ENCODE measurements at regions not wholly inside any gene's neighbourhood (a gene's known extent, or its start where the extent isn't known, plus 50 kb on each side); places are given as distances from the start of the nearest gene placed in this dataset.

DNA sequence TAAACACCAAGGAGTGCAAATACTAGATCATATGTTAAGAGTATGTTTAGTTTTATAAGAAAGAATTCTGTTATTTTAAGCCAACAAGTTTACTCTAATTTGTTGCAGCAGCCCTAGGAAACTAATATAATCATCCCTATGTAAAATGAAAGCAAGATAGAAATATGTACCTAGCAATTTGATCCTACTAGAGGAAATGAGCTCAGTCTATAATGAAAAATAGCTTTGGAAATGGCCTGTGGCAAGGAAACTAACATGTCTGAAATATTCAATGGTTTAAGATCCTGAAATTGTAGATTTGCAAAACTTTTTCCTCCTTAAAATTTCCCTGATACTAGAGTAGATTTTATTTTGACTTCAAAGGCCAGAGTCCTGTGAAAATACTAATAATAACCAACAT lies 112.7 kb upstream of the SLC5A12 start (continued):
- TF ChIP-seq ZBED1 (IDR thresholded peaks at IDR 0.05): no peak
- no peak for TF ChIP-seq STAG1 (CRISPR knock-in tag; IDR thresholded peaks at IDR 0.05; ENCODE audit: borderline replicate concordance)

DNA sequence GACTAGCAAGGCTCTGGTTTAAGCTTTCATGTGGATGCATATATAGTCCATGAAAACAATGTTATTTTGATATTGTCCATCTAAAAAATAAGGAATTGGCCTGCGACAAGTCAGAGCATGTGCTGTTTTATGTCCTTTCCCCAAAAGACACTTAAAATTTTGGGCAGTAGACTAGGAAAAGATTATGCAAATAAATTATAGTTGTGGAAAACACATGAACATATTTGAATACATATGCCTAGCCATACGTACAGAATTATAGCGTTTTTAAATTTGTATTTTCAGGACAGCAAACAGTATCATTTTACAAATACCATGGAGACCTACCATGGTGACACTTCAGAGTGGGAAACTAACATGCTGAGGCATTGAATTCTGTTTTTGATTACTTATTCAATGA lies 113.8 kb upstream of the SLC5A12 start:
- no peak overlapping the region for H3K9ac ChIP-seq (ENCODE audit: insufficient read depth in 1 of 2, low read depth in 2 of 2, low read length in 2 of 2)
- intact Hi-C loops (cut with micrococcal nuclease): no loop called here
- in situ Hi-C loops (cut with MboI): loop anchor here (10.0 kb wide), 1 partner anchor 531 kb away; no protein-coding TSS in a partner anchor
- H3K27me3 ChIP-seq (ENCODE audit: control insufficient read depth in 2 of 2, insufficient read depth in 2 of 2, low read length in 2 of 2): no peaks in the 10 kb centered on the region
- H3K4me3 ChIP-seq: no peak overlapping the region
- H3K9me1 ChIP-seq (ENCODE audit: control insufficient read depth, insufficient read depth, low read length): no peaks in the 10 kb centered on the region
- WGBS (ENCODE audit: insufficient coverage, low coverage, missing lambda C conversion rate): 0% methylated on average over 3 of the region's 3 CpGs
- DNase-seq (ENCODE audit: extremely low read depth in 1 of 4, low spot score in 3 of 4) (no peak), FAIRE-seq (no peak), ATAC-seq (no peak)
- POLR2A ChIA-PET: no interaction called here
- H3K79me2 ChIP-seq (ENCODE audit: control insufficient read depth, insufficient read depth, low read length): no peaks in the 10 kb centered on the region
- BruUV-seq (replicated peaks): no TSS peak
- H3K9me3 ChIP-seq (replicated peaks; ENCODE audit: control insufficient read depth, insufficient read depth, low read depth, low read length): no peaks in the 10 kb centered on the region
- no peaks in the 10 kb centered on the region for H3K36me3 ChIP-seq (ENCODE audit: control insufficient read depth, insufficient read depth, low read length)
- CTCF ChIA-PET (ENCODE audit: low intra/inter-chr PET ratio): no interaction called here
- H3K4me1 ChIP-seq (replicated peaks in 1 of 2; ENCODE audit: control insufficient read depth in 2 of 2, insufficient read depth in 2 of 2, low read length in 2 of 2): no peaks in the 10 kb centered on the region
- H2AFZ ChIP-seq (ENCODE audit: low read depth, low read length): no peak overlapping the region
- no peak overlapping the region for H3K27ac ChIP-seq (ENCODE audit: extremely low read depth, low read depth, low read length)
- H3K4me2 ChIP-seq (ENCODE audit: insufficient read depth, low read length): no peak overlapping the region
- H4K20me1 ChIP-seq (replicated peaks; ENCODE audit: control insufficient read depth, insufficient read depth, low read length): no peaks in the 10 kb centered on the region
- no peak for TF ChIP-seq RUNX1 (IDR thresholded peaks at IDR 0.05; ENCODE audit: low read depth)
- no peak for TF ChIP-seq HNRNPLL (IDR thresholded peaks at IDR 0.05; ENCODE audit: low read depth, low read length, poor library complexity, severe bottlenecking)
- TF ChIP-seq, protein P1, sequence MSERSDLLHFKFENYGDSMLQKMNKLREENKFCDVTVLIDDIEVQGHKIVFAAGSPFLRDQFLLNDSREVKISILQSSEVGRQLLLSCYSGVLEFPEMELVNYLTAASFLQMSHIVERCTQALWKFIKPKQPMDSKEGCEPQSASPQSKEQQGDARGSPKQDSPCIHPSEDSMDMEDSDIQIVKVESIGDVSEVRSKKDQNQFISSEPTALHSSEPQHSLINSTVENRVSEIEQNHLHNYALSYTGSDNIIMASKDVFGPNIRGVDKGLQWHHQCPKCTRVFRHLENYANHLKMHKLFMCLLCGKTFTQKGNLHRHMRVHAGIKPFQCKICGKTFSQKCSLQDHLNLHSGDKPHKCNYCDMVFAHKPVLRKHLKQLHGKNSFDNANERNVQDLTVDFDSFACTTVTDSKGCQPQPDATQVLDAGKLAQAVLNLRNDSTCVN (CRISPR knock-in tag; IDR thresholded peaks at IDR 0.05): no peak
- TF ChIP-seq ZNF184 (CRISPR knock-in tag; IDR thresholded peaks at IDR 0.05): no peak
- no peak for TF ChIP-seq ZNF778 (CRISPR knock-in tag; IDR thresholded peaks at IDR 0.05)
- TF ChIP-seq TBL1XR1 (IDR thresholded peaks at IDR 0.05; ENCODE audit: low read length in 2 of 2): no peak
- TF ChIP-seq MBD2 (IDR thresholded peaks at IDR 0.05; ENCODE audit: borderline replicate concordance, low read depth): no peak
- no peak for TF ChIP-seq NELFE (IDR thresholded peaks at IDR 0.05; ENCODE audit: insufficient read depth, insufficient read length)
- no peak for TF ChIP-seq ATF1 (CRISPR knock-in tag; IDR thresholded peaks at IDR 0.05)
- TF ChIP-seq ATF1 (tag; IDR thresholded peaks at IDR 0.05): no peak
- no peak for TF ChIP-seq JUNB (CRISPR knock-in tag; conservative IDR thresholded peaks at IDR 0.05)
- no peak for TF ChIP-seq BRD9 (IDR thresholded peaks at IDR 0.05; ENCODE audit: low read depth, partially characterized antibody)
- TF ChIP-seq, protein P2, sequence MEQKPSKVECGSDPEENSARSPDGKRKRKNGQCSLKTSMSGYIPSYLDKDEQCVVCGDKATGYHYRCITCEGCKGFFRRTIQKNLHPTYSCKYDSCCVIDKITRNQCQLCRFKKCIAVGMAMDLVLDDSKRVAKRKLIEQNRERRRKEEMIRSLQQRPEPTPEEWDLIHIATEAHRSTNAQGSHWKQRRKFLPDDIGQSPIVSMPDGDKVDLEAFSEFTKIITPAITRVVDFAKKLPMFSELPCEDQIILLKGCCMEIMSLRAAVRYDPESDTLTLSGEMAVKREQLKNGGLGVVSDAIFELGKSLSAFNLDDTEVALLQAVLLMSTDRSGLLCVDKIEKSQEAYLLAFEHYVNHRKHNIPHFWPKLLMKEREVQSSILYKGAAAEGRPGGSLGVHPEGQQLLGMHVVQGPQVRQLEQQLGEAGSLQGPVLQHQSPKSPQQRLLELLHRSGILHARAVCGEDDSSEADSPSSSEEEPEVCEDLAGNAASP (IDR thresholded peaks at IDR 0.05): no peak
- no peak for TF ChIP-seq HDAC2 (IDR thresholded peaks at IDR 0.05)
- TF ChIP-seq, protein P3, sequence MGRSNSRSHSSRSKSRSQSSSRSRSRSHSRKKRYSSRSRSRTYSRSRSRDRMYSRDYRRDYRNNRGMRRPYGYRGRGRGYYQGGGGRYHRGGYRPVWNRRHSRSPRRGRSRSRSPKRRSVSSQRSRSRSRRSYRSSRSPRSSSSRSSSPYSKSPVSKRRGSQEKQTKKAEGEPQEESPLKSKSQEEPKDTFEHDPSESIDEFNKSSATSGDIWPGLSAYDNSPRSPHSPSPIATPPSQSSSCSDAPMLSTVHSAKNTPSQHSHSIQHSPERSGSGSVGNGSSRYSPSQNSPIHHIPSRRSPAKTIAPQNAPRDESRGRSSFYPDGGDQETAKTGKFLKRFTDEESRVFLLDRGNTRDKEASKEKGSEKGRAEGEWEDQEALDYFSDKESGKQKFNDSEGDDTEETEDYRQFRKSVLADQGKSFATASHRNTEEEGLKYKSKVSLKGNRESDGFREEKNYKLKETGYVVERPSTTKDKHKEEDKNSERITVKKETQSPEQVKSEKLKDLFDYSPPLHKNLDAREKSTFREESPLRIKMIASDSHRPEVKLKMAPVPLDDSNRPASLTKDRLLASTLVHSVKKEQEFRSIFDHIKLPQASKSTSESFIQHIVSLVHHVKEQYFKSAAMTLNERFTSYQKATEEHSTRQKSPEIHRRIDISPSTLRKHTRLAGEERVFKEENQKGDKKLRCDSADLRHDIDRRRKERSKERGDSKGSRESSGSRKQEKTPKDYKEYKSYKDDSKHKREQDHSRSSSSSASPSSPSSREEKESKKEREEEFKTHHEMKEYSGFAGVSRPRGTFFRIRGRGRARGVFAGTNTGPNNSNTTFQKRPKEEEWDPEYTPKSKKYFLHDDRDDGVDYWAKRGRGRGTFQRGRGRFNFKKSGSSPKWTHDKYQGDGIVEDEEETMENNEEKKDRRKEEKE (IDR thresholded peaks at IDR 0.05; ENCODE audit: borderline replicate concordance in 1 of 2, control insufficient read depth in 1 of 2, low read depth in 2 of 2, low read length in 1 of 2): no peak
- no peak for TF ChIP-seq CREM (IDR thresholded peaks at IDR 0.05; ENCODE audit: low read depth)

Measured in K562 (cell line).